OCI-LY7 (cell line): ENCODE measurements at regions not wholly inside any gene's neighbourhood (a gene's known extent, or its start where the extent isn't known, plus 50 kb on each side); places are given as distances from the start of the nearest gene placed in this dataset.

Experiments used
- BruUV-seq: library from RNA; stranded (reverse); fragments of 400-500 nt; replicated peaks from 2 replicates; lab custom pipeline; 2021; lab: Mats Ljungman, UMichigan
- CTCF ChIA-PET: fragments of 300-600 bp; sonication (Branson Sonifier 250); formaldehyde crosslinking; loops from one replicate; lab custom pipeline; 2022; ENCODE audit warnings: antibody characterized with exemption; ENCODE audit not compliant: unreplicated experiment; lab: Charles Lee
- POLR2A ChIA-PET: fragments of 300-600 bp; sonication (Branson Sonifier 250); formaldehyde crosslinking; loops from one replicate; lab custom pipeline; 2022; ENCODE audit warnings: antibody characterized with exemption; lab: Charles Lee
- DNase-seq: peaks from one replicate; pipeline ENCODE4 v3.0.0-alpha.2; 2015; ENCODE audit warnings: low spot score
- H2AFZ ChIP-seq: fragments of 200-600 bp; sonication (generic), shearing (Covaris generic); 2 replicates; pipeline ENCODE4 v1.6.1; 2014; ENCODE audit warnings: mild to moderate bottlenecking, antibody characterized with exemption, low read length, moderate library complexity
- H3K27ac ChIP-seq: fragments of 200-600 bp; sonication (generic); 2 replicates; pipeline ENCODE4 v1.5.1; 2014; ENCODE audit warnings: mixed run types, low read depth, mild to moderate bottlenecking, moderate library complexity, low read length, inconsistent platforms; ENCODE audit not compliant: poor library complexity, severe bottlenecking
- H3K36me3 ChIP-seq: fragments of 200-600 bp; sonication (generic); 2 replicates; pipeline ENCODE4 v1.6.1; 2014; ENCODE audit warnings: mild to moderate bottlenecking, antibody characterized with exemption, low read length, moderate library complexity, mixed read lengths; ENCODE audit not compliant: insufficient read depth
- H3K4me1 ChIP-seq: fragments of 200-600 bp; sonication (generic); 2 replicates; pipeline ENCODE4 v1.5.1; 2014; ENCODE audit warnings: mild to moderate bottlenecking, low read length; ENCODE audit not compliant: insufficient read depth, poor library complexity, severe bottlenecking
- H3K4me2 ChIP-seq: fragments of 200-600 bp; sonication (generic); 2 replicates; pipeline ENCODE4 v1.6.1; 2014; ENCODE audit warnings: mild to moderate bottlenecking, low read length
- H3K4me3 ChIP-seq: fragments of 200-600 bp; sonication (generic); 2 replicates; pipeline ENCODE4 v1.5.1; 2014; ENCODE audit warnings: mild to moderate bottlenecking, low read depth, low read length; ENCODE audit not compliant: poor library complexity, severe bottlenecking
- H3K79me2 ChIP-seq: fragments of 200-600 bp; sonication (generic); 2 replicates; pipeline ENCODE4 v1.6.1; 2016; ENCODE audit warnings: low read depth, mild to moderate bottlenecking, low read length, moderate library complexity, mixed read lengths; ENCODE audit not compliant: insufficient read depth
- H3K9me2 ChIP-seq: fragments of 200-600 bp; sonication (generic); 2 replicates; pipeline ENCODE4 v1.6.1; 2016; ENCODE audit warnings: mild to moderate bottlenecking, low read length, mixed read lengths; ENCODE audit not compliant: insufficient read depth
- H3K9me3 ChIP-seq: fragments of 200-600 bp; sonication (generic); 2 replicates; pipeline ENCODE4 v1.6.1; 2014; ENCODE audit warnings: mild to moderate bottlenecking, mixed run types, low read length, mixed read lengths
- H4K20me1 ChIP-seq: fragments of 200-600 bp; sonication (generic); 2 replicates; pipeline ENCODE4 v1.6.1; 2014; ENCODE audit warnings: mild to moderate bottlenecking, antibody characterized with exemption, low read length, moderate library complexity, mixed read lengths; ENCODE audit not compliant: insufficient read depth
- CTCF ChIP-seq: fragments of 200-600 bp; sonication (generic); conservative IDR thresholded peaks from 2 replicates; pipeline ENCODE4 v1.5.1; 2014; ENCODE audit warnings: mild to moderate bottlenecking, antibody characterized with exemption, low read length, moderate library complexity, mixed read lengths
- EZH2phosphoT487 ChIP-seq: fragments of 200-600 bp; sonication (generic); IDR thresholded peaks from 2 replicates; pipeline ENCODE4 v1.6.1; 2018; ENCODE audit warnings: low read depth, borderline replicate concordance, mild to moderate bottlenecking, mixed run types, antibody characterized with exemption, low read length, moderate library complexity, mixed read lengths
- intact Hi-C: fragments of 100-400 bp; cut with micrococcal nuclease; formaldehyde crosslinking; loops from one replicate; pipeline ENCODE4 v1.10.0; 2022; ENCODE audit not compliant: unreplicated experiment

DNA sequence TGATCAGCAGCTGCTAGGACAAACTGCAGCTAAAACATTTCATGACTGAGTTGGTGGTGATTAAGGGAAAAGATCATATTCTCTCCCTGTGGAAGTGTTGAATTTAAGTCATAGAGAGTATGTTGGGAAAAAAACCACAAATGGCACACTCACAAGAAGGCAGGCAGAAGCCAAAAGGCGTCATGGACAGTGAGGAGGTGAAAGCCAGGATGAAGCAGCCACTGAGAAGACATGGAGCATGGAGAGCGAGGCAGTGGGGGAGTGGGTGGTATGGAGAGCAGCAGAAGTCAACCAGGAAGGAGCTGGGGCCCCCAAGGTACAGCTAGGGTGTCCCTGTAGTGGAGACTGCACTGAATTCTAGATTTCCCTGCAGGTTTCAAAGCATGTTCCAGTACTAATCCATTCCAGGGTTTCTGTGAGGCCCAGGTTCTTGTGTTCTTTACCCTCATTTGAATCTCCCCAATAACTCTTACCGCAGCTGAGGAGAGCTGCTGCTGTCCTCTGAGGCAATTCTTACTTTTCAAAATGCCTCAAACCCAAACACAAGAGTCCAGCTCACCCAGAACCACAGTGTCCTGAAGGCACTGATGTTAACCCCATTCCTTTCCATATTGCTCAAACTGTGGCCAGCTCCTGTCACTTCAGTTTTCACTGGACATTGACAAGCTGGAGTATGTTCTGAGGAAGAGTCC, 191.8 kb upstream of the E2F8 start:
- no peaks in the 10 kb centered on the region for H3K9me2 ChIP-seq
- H3K9me3 ChIP-seq, result peaks cover 16% of the 10 kb centered on the region; the same call in 1 of the 2 replicates
- POLR2A ChIA-PET, result interaction anchor here (0.5 to 2.1 kb wide), 11 partner anchors 9 to 365 kb away, joined by 3 to 12 read pairs (median 4); no protein-coding TSS in a partner anchor
- H3K4me2 ChIP-seq, result peak overlapping the region; percentile 82
- no peaks in the 10 kb centered on the region for H4K20me1 ChIP-seq
- TF ChIP-seq CTCF (no peak), EZH2phosphoT487 (no peak)
- intact Hi-C loops, result loop anchor here (5.0 kb wide), 2 partner anchors 175 to 190 kb away; partner anchors contain the start of gene E2F8
- DNase-seq, result peak; percentile 77
- CTCF ChIA-PET, result no interaction called here
- peak overlapping the region; percentile 95 for H3K27ac ChIP-seq
- H2AFZ ChIP-seq, result peak overlapping the region; percentile 89
- peaks cover 5% of the 10 kb centered on the region for H3K36me3 ChIP-seq
- peaks cover 93% of the 10 kb centered on the region for H3K4me1 ChIP-seq
- peak overlapping the region; percentile 63 for H3K4me3 ChIP-seq
- H3K79me2 ChIP-seq, result no peaks in the 10 kb centered on the region
- no TSS peak for BruUV-seq

DNA sequence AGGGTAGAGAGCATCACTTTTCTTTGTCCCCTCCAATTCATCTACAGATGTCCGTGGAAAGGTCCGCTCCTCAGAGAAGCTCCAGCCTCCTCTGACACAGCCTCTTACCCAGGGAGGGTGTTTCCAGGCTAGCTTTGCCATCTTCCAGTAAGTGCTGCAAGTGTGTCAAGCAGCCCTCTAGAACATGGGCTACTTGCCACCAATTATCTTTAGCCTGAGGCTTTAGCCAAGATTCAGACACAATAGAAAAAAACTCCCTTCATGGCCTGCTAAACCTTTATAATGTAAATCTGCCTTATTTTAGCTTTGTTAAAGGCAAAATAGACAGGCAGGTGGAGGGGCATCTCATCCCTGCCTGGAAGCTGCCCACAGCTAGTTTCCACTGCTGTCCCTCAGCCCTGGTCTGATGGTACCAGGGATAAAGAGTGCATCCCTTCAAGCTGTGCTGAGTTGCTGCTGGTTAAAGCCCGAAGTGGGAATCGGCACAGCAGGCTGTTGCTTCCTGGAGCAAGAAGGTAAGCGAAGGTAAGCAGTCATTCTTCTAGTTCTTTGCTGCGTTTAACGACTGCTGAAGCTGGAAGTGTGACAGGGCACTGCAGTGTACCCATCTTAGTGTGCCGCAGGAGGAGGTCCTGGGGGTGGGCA, 190.1 kb upstream of the E2F8 start:
- TF ChIP-seq CTCF, result no peak
- TF ChIP-seq EZH2phosphoT487, result no peak
- intact Hi-C loops, result loop anchor here (5.0 kb wide), 2 partner anchors 174 to 189 kb away; partner anchors contain the start of gene E2F8
- no peak overlapping the region for H3K4me3 ChIP-seq
- H3K9me3 ChIP-seq, result peaks cover 8% of the 10 kb centered on the region; the same call in 1 of the 2 replicates
- ChIA-PET POLR2A (interaction anchor here (0.5 to 1.7 kb wide), 4 partner anchors 11 to 60 kb away, joined by 3 to 8 read pairs (median 4); no protein-coding TSS in a partner anchor), CTCF (no interaction called here)
- H3K36me3 ChIP-seq, result no peaks in the 10 kb centered on the region
- no TSS peak for BruUV-seq
- H3K4me2 ChIP-seq, result peak overlapping the region; percentile 82
- H3K27ac ChIP-seq, result no peak overlapping the region
- H4K20me1 ChIP-seq, result no peaks in the 10 kb centered on the region
- no peaks in the 10 kb centered on the region for H3K9me2 ChIP-seq
- peak; percentile 20 for DNase-seq
- peak overlapping the region; percentile 58 for H2AFZ ChIP-seq
- peaks cover 92% of the 10 kb centered on the region for H3K4me1 ChIP-seq
- H3K79me2 ChIP-seq, result no peaks in the 10 kb centered on the region
